Caco-2 (cell line): ENCODE measurements at regions not wholly inside any gene's neighbourhood (a gene's known extent, or its start where the extent isn't known, plus 50 kb on each side); places are given as distances from the start of the nearest gene placed in this dataset.

ENCODE experiments used
- BruUV-seq: library from RNA; stranded (reverse); fragments of 400-500 nt; replicated peaks from 2 replicates; lab custom pipeline; 2021; lab: Mats Ljungman, UMichigan
- CTCF ChIA-PET: fragments of 300-600 bp; sonication (Branson Sonifier 250); formaldehyde crosslinking; loops from one replicate; lab custom pipeline; 2022; ENCODE audit warnings: antibody characterized with exemption; lab: Charles Lee
- POLR2A ChIA-PET: fragments of 300-600 bp; sonication (Branson Sonifier 250); formaldehyde crosslinking; loops from one replicate; lab custom pipeline; 2022; ENCODE audit warnings: antibody characterized with exemption; lab: Charles Lee
- DNase-seq, 2 experiments: peaks; one replicate each; pipeline versions ENCODE4 v3.0.0 to v3.0.0-alpha.2; 2020 to 2022
- H3K27me3 ChIP-seq: replicated peaks from 2 replicates; pipeline ENCODE4 v1.6.0; 2011; ENCODE audit warnings: low read length; ENCODE audit not compliant: control insufficient read depth, insufficient read depth
- H3K36me3 ChIP-seq: 2 replicates; pipeline ENCODE4 v1.5.1; 2011; ENCODE audit warnings: low read length; ENCODE audit not compliant: control insufficient read depth, insufficient read depth
- H3K4me1 ChIP-seq: fragments of 250-450 bp; sonication (Bioruptor Pico); 2 replicates; pipeline ENCODE4 v1.5.1; 2020; ENCODE audit warnings: mild to moderate bottlenecking
- H3K4me3 ChIP-seq: 2 replicates; pipeline ENCODE4 v1.5.1; 2011; ENCODE audit warnings: low read depth, mild to moderate bottlenecking, control low read depth, low read length
- H3K9me3 ChIP-seq: fragments of 250-450 bp; sonication (Bioruptor Pico); 2 replicates; pipeline ENCODE4 v1.5.1; 2020; ENCODE audit warnings: mild to moderate bottlenecking, moderate library complexity
- H3K27ac Mint-ChIP-seq: one replicate; pipeline ENCODE4 v1.8.0; 2022; ENCODE audit warnings: mixed read lengths; ENCODE audit not compliant: unreplicated experiment
- H3K27me3 Mint-ChIP-seq: one replicate; pipeline ENCODE4 v1.8.0; 2022; ENCODE audit warnings: mixed read lengths; ENCODE audit not compliant: insufficient read depth, unreplicated experiment
- H3K36me3 Mint-ChIP-seq: one replicate; pipeline ENCODE4 v1.8.0; 2022; ENCODE audit warnings: mild to moderate bottlenecking, mixed read lengths; ENCODE audit not compliant: insufficient read depth, unreplicated experiment
- H3K4me1 Mint-ChIP-seq: one replicate; pipeline ENCODE4 v1.8.0; 2022; ENCODE audit warnings: low read depth, mixed read lengths; ENCODE audit not compliant: unreplicated experiment
- H3K4me3 Mint-ChIP-seq: one replicate; pipeline ENCODE4 v1.8.0; 2022; ENCODE audit warnings: mild to moderate bottlenecking, moderate library complexity, mixed read lengths; ENCODE audit not compliant: unreplicated experiment
- H3K9me3 Mint-ChIP-seq: one replicate; pipeline ENCODE4 v1.8.0; 2022; ENCODE audit warnings: mixed read lengths; ENCODE audit not compliant: unreplicated experiment
- intact Hi-C: fragments of 100-400 bp; cut with micrococcal nuclease; formaldehyde crosslinking; loops from one replicate; pipeline ENCODE4 v1.10.0; 2022; ENCODE audit not compliant: unreplicated experiment
- TF ChIP-seq, protein P1 (sequence below), 2 experiments: fragments of 200-600 bp in 1 of 2; IDR thresholded peaks; 1 replicate in 1 of 2; 2 replicates in 1 of 2; pipeline versions ENCODE4 v1.5.1 to v1.8.0; 2011 to 2022; ENCODE audit warnings: antibody characterized with exemption in 1 of 2, control low read depth in 1 of 2, inconsistent platforms in 1 of 2, low read depth in 1 of 2, low read length in 1 of 2, mild to moderate bottlenecking in 1 of 2, moderate library complexity in 1 of 2; ENCODE audit not compliant: insufficient read depth in 1 of 2, severe bottlenecking in 1 of 2, unreplicated experiment in 1 of 2

DNA sequence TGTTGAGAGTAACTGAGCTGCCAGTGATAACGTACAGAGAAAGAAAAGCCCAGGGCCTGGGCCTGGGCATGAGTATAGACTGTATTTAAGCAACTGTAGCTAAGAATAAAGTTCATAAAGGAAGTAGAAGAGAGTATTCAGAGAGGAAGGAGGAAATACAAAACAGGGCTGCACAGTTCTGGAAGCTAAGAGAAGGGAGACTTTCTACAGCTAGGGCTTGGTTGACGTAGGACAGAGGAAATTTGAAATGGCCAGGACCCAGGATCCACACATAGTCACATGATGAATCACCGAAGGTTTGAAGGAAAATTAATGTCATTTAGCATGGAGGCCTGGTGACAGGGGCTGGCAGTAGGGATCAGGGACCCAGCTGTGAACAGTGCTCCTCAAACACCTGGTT, 66.7 kb downstream of the ARL4A start:
- Histone ChIP-seq H3K27me3 (no peaks in the 10 kb centered on the region), H3K9me3 (no peaks in the 10 kb centered on the region), H3K4me1 (no peaks in the 10 kb centered on the region), H3K4me3 (no peak overlapping the region), H3K36me3 (no peaks in the 10 kb centered on the region)
- no peak for DNase-seq
- H3K4me3 Mint-ChIP-seq = no peak overlapping the region
- BruUV-seq = no TSS peak
- H3K27ac Mint-ChIP-seq = no peak overlapping the region
- no peaks in the 10 kb centered on the region for H3K4me1 Mint-ChIP-seq
- no peaks in the 10 kb centered on the region for H3K27me3 Mint-ChIP-seq
- H3K36me3 Mint-ChIP-seq = no peaks in the 10 kb centered on the region
- H3K9me3 Mint-ChIP-seq = no peaks in the 10 kb centered on the region
- ChIA-PET POLR2A (no interaction called here), CTCF (no interaction called here)
- TF ChIP-seq, protein P1, sequence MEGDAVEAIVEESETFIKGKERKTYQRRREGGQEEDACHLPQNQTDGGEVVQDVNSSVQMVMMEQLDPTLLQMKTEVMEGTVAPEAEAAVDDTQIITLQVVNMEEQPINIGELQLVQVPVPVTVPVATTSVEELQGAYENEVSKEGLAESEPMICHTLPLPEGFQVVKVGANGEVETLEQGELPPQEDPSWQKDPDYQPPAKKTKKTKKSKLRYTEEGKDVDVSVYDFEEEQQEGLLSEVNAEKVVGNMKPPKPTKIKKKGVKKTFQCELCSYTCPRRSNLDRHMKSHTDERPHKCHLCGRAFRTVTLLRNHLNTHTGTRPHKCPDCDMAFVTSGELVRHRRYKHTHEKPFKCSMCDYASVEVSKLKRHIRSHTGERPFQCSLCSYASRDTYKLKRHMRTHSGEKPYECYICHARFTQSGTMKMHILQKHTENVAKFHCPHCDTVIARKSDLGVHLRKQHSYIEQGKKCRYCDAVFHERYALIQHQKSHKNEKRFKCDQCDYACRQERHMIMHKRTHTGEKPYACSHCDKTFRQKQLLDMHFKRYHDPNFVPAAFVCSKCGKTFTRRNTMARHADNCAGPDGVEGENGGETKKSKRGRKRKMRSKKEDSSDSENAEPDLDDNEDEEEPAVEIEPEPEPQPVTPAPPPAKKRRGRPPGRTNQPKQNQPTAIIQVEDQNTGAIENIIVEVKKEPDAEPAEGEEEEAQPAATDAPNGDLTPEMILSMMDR (IDR thresholded peaks at IDR 0.05; ENCODE audit: insufficient read depth in 1 of 2, low read depth in 1 of 2, low read length in 1 of 2, severe bottlenecking in 1 of 2, unreplicated experiment in 1 of 2) = no peak
- intact Hi-C loops = no loop called here

DNA sequence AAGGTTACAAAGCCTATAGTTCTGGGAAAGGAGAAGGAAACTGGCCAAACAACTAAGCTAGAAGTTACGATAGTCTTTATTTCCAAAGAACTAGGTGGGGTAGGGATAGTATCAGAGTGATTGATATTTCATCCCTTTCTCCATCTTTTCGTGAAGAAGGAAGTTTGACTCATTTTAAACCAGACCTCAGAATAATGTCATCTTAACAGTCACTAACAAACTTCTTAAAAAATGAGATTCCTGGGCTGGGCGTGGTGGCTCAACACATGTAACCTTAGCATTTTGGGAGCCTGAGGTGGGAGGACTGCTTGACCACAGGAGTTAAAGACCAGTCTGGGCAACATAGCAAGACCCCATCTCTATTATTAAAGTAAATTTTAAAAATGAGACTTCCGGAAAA, 69.4 kb downstream of the ARL4A start:
- H3K9me3 Mint-ChIP-seq = peaks cover 22% of the 10 kb centered on the region
- H3K36me3 ChIP-seq = no peaks in the 10 kb centered on the region
- H3K4me3 Mint-ChIP-seq = no peak overlapping the region
- no peaks in the 10 kb centered on the region for H3K4me1 Mint-ChIP-seq
- peaks cover 3% of the 10 kb centered on the region; the same call in 1 of the 2 replicates for H3K9me3 ChIP-seq
- no peaks in the 10 kb centered on the region for H3K36me3 Mint-ChIP-seq
- CTCF ChIA-PET = no interaction called here
- BruUV-seq = no TSS peak
- no peak for DNase-seq
- no peak overlapping the region for H3K4me3 ChIP-seq
- no peaks in the 10 kb centered on the region for H3K27me3 Mint-ChIP-seq
- TF ChIP-seq, protein P1 (IDR thresholded peaks at IDR 0.05; ENCODE audit: insufficient read depth in 1 of 2, low read depth in 1 of 2, low read length in 1 of 2, severe bottlenecking in 1 of 2, unreplicated experiment in 1 of 2) = no peak
- no peak overlapping the region for H3K27ac Mint-ChIP-seq
- POLR2A ChIA-PET = no interaction called here
- no peaks in the 10 kb centered on the region for H3K27me3 ChIP-seq
- H3K4me1 ChIP-seq = no peaks in the 10 kb centered on the region
- intact Hi-C loops = no loop called here

DNA sequence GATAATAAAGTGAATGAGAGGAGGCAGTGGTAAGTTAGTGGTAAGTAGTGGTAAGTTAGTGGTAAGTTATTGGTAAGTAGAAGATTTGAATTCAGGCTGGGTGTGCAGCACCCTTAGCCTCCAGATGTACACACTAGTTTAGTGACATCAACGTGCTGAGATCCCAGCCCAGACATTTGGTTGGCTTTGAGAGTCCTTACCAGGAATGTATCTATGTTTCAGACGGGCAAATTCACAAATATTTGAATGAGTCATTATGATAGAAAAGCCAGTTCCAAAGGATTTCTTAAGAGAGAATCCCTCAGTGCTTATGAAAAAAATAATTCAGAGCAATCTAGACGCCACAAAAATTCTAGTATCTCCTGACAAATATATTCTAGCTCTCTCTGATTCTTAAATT, 70.0 kb downstream of the ARL4A start:
- H3K4me1 ChIP-seq = no peaks in the 10 kb centered on the region
- peaks cover 3% of the 10 kb centered on the region; the same call in 1 of the 2 replicates for H3K9me3 ChIP-seq
- Mint-ChIP-seq H3K9me3 (peaks cover 28% of the 10 kb centered on the region), H3K36me3 (no peaks in the 10 kb centered on the region), H3K27me3 (no peaks in the 10 kb centered on the region), H3K4me3 (no peak overlapping the region), H3K4me1 (no peaks in the 10 kb centered on the region), H3K27ac (no peak overlapping the region)
- no TSS peak for BruUV-seq
- TF ChIP-seq, protein P1 (IDR thresholded peaks at IDR 0.05; ENCODE audit: insufficient read depth in 1 of 2, low read depth in 1 of 2, low read length in 1 of 2, severe bottlenecking in 1 of 2, unreplicated experiment in 1 of 2) = no peak
- POLR2A ChIA-PET = no interaction called here
- DNase-seq = no peak
- CTCF ChIA-PET = no interaction called here
- no peaks in the 10 kb centered on the region for H3K36me3 ChIP-seq
- H3K27me3 ChIP-seq = no peaks in the 10 kb centered on the region
- intact Hi-C loops = no loop called here
- H3K4me3 ChIP-seq = no peak overlapping the region
